B cell (primary cell): ENCODE measurements at regions not wholly inside any gene's neighbourhood (a gene's known extent, or its start where the extent isn't known, plus 50 kb on each side); places are given as distances from the start of the nearest gene placed in this dataset.

Experiments
- ATAC-seq: fragments of 200-7000 bp; cut with Tn5 transposase; one replicate; pipeline ENCODE4 v1.10.0; 2021; ENCODE audit warnings: low read depth, mild to moderate bottlenecking, moderate number of reproducible peaks, moderate library complexity
- CTCF ChIA-PET: fragments of 350-600 bp; sonication (Branson Sonifier 250); formaldehyde crosslinking; loops from one replicate; lab custom pipeline; 2021; ENCODE audit warnings: antibody characterized with exemption, inconsistent platforms; lab: Charles Lee
- POLR2A ChIA-PET: fragments of 350-600 bp; sonication (Branson Sonifier 250); formaldehyde crosslinking; loops from one replicate; lab custom pipeline; 2021; ENCODE audit warnings: antibody characterized with exemption; lab: Charles Lee
- DNase-seq: peaks from one replicate; pipeline ENCODE4 v3.0.0; 2013
- H2AFZ ChIP-seq: 2 replicates; pipeline ENCODE4 v1.6.1; 2012; ENCODE audit warnings: mild to moderate bottlenecking, low read depth, low read length; ENCODE audit not compliant: insufficient read depth, poor library complexity, severe bottlenecking
- H3K27ac ChIP-seq, 2 donors: 1 replicate in 1 of 2; 2 replicates in 1 of 2; pipeline ENCODE4 v1.5.1; 2012 to 2013; ENCODE audit warnings: low read length in 2 of 2, mild to moderate bottlenecking in 2 of 2, moderate library complexity in 1 of 2
- H3K27me3 ChIP-seq, 4 experiments: fragments of 200-600 bp in 1 of 4; sonication (generic) in 1 of 4; replicated peaks in 1 of 4; 1 replicate in 2 of 4; 2 replicates in 2 of 4; pipeline versions ENCODE4 v1.6.1 to v1.7.0; 2013 to 2016; ENCODE audit warnings: low read length in 3 of 4, mild to moderate bottlenecking in 2 of 4, mixed read lengths in 1 of 4, moderate library complexity in 1 of 4; ENCODE audit not compliant: insufficient read depth in 4 of 4, control insufficient read depth in 3 of 4; ENCODE audit errors: control extremely low read depth in 1 of 4
- H3K36me3 ChIP-seq, 2 experiments: replicated peaks in 1 of 2; 1 replicate in 1 of 2; 2 replicates in 1 of 2; pipeline versions ENCODE4 v1.6.1 to v1.7.1; 2013; ENCODE audit warnings: low read length in 1 of 2; ENCODE audit not compliant: insufficient read depth in 2 of 2, control insufficient read depth in 1 of 2; ENCODE audit errors: control extremely low read depth in 1 of 2, extremely low read depth in 1 of 2
- H3K4me1 ChIP-seq, 2 donors: fragments of 200-600 bp in 1 of 2; sonication (generic) in 1 of 2; 1 replicate in 1 of 2; 2 replicates in 1 of 2; pipeline versions ENCODE4 v1.5.1 to v1.6.1; 2013 to 2017; ENCODE audit warnings: low read length in 2 of 2; ENCODE audit not compliant: control insufficient read depth in 2 of 2, insufficient read depth in 2 of 2
- H3K4me2 ChIP-seq: replicated peaks from 2 replicates; pipeline ENCODE3; 2012; ENCODE audit warnings: mild to moderate bottlenecking, low read depth, low read length; ENCODE audit not compliant: poor library complexity, severe bottlenecking
- H3K4me3 ChIP-seq, 5 experiments: fragments of 200-600 bp in 1 of 5; sonication (generic) in 1 of 5; 1 replicate in 3 of 5; 2 replicates in 2 of 5; pipeline versions ENCODE4 v1.5.1 to v1.7.0; 2011 to 2016; ENCODE audit warnings: low read length in 4 of 5, mild to moderate bottlenecking in 4 of 5, low read depth in 2 of 5, control low read depth in 1 of 5, moderate library complexity in 1 of 5; ENCODE audit not compliant: insufficient read depth in 1 of 5; ENCODE audit errors: control extremely low read depth in 1 of 5, extremely low read depth in 1 of 5
- H3K79me2 ChIP-seq: fragments of 200-600 bp; sonication (generic); one replicate; pipeline ENCODE4 v1.6.0; 2016; ENCODE audit warnings: low read length; ENCODE audit not compliant: control insufficient read depth, insufficient read depth
- H3K9ac ChIP-seq: fragments of 200-600 bp; sonication (generic); 2 replicates; pipeline ENCODE4 v1.6.1; 2017; ENCODE audit warnings: mild to moderate bottlenecking, low read length, moderate library complexity
- H3K9me3 ChIP-seq, 3 donors: one replicate each; pipeline versions ENCODE4 v1.6.1 to v1.7.1; 2013; ENCODE audit warnings: low read length in 2 of 3; ENCODE audit not compliant: control insufficient read depth in 2 of 3, insufficient read depth in 1 of 3; ENCODE audit errors: control extremely low read depth in 1 of 3
- H4K20me1 ChIP-seq: 2 replicates; pipeline ENCODE4 v1.6.0; 2012; ENCODE audit warnings: mild to moderate bottlenecking, low read length; ENCODE audit not compliant: insufficient read depth, control insufficient read depth, poor library complexity, severe bottlenecking
- H3K27ac Mint-ChIP-seq: one replicate; pipeline ENCODE4 v1.8.0; 2021; ENCODE audit warnings: mixed read lengths
- H3K27me3 Mint-ChIP-seq: one replicate; pipeline ENCODE4 v1.8.0; 2021; ENCODE audit warnings: mixed read lengths
- H3K4me1 Mint-ChIP-seq: one replicate; pipeline ENCODE4 v1.8.0; 2021; ENCODE audit warnings: mixed read lengths
- H3K4me3 Mint-ChIP-seq: one replicate; pipeline ENCODE4 v1.8.0; 2021; ENCODE audit warnings: mixed read lengths
- H3K9me3 Mint-ChIP-seq: one replicate; pipeline ENCODE4 v1.8.0; 2022; ENCODE audit warnings: mixed read lengths; ENCODE audit not compliant: insufficient read depth
- EZH2 ChIP-seq: IDR thresholded peaks from 2 replicates; pipeline ENCODE4 v1.6.1; 2012; ENCODE audit warnings: borderline replicate concordance, low read depth, mild to moderate bottlenecking, moderate library complexity, low read length; ENCODE audit not compliant: insufficient read depth, poor library complexity, severe bottlenecking
- WGBS: methylation state at CpG from one replicate; pipeline ENCODE4 v1.1.5; 2013; ENCODE audit warnings: missing lambda C conversion rate; ENCODE audit not compliant: insufficient coverage; 5-methylcytosine and 5-hydroxymethylcytosine counted together
- intact Hi-C: fragments of 100-400 bp; cut with micrococcal nuclease; formaldehyde crosslinking; loops from one replicate; pipeline ENCODE4 v1.10.0; 2022
- TF ChIP-seq, protein P1 (sequence below): fragments of 200-600 bp; IDR thresholded peaks from one replicate; pipeline ENCODE4 v1.8.0; 2022; ENCODE audit warnings: antibody characterized with exemption, mild to moderate bottlenecking

DNA sequence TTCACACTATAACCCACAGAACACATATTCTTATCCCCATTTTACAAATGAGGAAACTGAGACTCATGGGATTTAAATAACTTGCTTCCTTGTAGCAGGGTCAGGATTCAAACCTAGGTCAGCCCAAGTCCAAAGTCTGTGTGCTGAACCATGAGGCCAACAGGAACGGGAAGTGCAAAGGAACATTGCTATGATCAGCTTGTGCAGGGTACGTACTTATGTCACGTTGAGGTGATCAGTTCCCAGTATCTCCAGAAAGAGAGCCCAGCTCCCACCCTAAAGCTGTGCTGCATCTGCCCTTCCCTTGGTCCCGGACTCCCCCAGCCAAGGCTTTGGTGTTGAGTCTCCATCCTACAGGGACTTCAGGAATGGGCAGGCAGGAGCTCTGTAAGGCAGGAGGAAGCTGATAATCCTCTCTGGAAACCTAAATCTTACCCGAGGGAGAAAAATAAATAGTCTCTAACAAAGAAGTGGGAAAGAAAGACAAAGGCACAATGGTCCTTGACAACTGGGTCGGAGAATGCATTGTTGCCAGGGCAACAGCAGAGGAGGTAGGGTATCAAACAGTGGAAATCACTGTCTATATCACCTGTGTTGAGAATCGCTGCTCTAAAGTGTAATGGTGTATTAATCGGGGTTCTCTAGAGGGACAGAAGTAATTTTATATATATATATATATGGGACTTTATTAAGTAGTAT is 82.5 kb upstream of the FICD start:
- WGBS = 100% methylated on average over 4 of the region's 8 CpGs
- Mint-ChIP-seq H3K4me1 (no peaks in the 10 kb centered on the region), H3K27me3 (peaks cover 18% of the 10 kb centered on the region), H3K9me3 (no peaks in the 10 kb centered on the region), H3K27ac (no peak overlapping the region), H3K4me3 (no peak overlapping the region)
- Histone ChIP-seq H3K27me3 (peaks cover 0 to 4% (median 0%) of the 10 kb centered on the region in 4 experiments), H3K4me3 (no peak overlapping the region), H4K20me1 (no peaks in the 10 kb centered on the region), H3K9ac (no peak overlapping the region), H3K36me3 (no peaks in the 10 kb centered on the region), H3K4me2 (no peak overlapping the region), H3K9me3 (peaks cover 0 to 4% (median 0%) of the 10 kb centered on the region in 3 donors), H3K4me1 (no peaks in the 10 kb centered on the region), H3K27ac (no peak overlapping the region), H2AFZ (no peak overlapping the region), H3K79me2 (no peaks in the 10 kb centered on the region)
- ChIA-PET CTCF (no interaction called here), POLR2A (no interaction called here)
- ATAC-seq = no peak
- intact Hi-C loops = no loop called here
- TF ChIP-seq, protein P1, sequence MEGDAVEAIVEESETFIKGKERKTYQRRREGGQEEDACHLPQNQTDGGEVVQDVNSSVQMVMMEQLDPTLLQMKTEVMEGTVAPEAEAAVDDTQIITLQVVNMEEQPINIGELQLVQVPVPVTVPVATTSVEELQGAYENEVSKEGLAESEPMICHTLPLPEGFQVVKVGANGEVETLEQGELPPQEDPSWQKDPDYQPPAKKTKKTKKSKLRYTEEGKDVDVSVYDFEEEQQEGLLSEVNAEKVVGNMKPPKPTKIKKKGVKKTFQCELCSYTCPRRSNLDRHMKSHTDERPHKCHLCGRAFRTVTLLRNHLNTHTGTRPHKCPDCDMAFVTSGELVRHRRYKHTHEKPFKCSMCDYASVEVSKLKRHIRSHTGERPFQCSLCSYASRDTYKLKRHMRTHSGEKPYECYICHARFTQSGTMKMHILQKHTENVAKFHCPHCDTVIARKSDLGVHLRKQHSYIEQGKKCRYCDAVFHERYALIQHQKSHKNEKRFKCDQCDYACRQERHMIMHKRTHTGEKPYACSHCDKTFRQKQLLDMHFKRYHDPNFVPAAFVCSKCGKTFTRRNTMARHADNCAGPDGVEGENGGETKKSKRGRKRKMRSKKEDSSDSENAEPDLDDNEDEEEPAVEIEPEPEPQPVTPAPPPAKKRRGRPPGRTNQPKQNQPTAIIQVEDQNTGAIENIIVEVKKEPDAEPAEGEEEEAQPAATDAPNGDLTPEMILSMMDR = no peak
- TF ChIP-seq EZH2 = no peak
- DNase-seq = no peak

DNA sequence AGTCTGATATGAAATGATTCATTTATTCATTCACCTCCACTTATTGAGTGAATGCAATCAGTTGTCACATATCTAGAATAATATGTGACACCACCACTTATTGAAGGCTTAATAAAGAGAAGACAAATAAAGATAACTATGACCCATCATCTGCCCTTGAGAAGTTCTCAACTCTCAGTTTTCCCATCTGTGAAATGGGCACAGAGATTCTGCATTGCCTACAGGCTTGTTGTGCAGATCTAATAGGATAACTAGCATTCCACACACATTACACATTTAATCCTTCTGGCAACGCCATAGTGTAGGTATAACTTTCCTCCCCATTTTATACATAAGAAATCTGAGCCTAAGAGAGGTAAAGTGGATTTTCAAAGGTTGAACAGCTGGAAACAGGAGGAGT is 84.2 kb upstream of the FICD start:
- Histone ChIP-seq H4K20me1 (no peaks in the 10 kb centered on the region), H3K4me2 (no peak overlapping the region), H2AFZ (no peak overlapping the region), H3K27me3 (peaks cover 0 to 4% (median 0%) of the 10 kb centered on the region in 4 experiments), H3K4me1 (no peaks in the 10 kb centered on the region), H3K9me3 (peaks cover 0 to 4% (median 0%) of the 10 kb centered on the region in 3 donors), H3K27ac (no peak overlapping the region), H3K9ac (no peak overlapping the region), H3K36me3 (no peaks in the 10 kb centered on the region), H3K79me2 (no peaks in the 10 kb centered on the region), H3K4me3 (no peak overlapping the region)
- H3K27ac Mint-ChIP-seq = no peak overlapping the region
- no peak for DNase-seq
- no peak overlapping the region for H3K4me3 Mint-ChIP-seq
- ATAC-seq = no peak
- intact Hi-C loops = no loop called here
- no peaks in the 10 kb centered on the region for H3K4me1 Mint-ChIP-seq
- no peak for TF ChIP-seq EZH2
- TF ChIP-seq, protein P1 = no peak
- POLR2A ChIA-PET = no interaction called here
- WGBS = no CpG with 5 or more reads among the region's 1 CpG
- CTCF ChIA-PET = no interaction called here
- peaks cover 18% of the 10 kb centered on the region for H3K27me3 Mint-ChIP-seq
- H3K9me3 Mint-ChIP-seq = no peaks in the 10 kb centered on the region
